ENCODE measurements at regions not wholly inside any gene's neighbourhood (a gene's known extent, or its start where the extent isn't known, plus 50 kb on each side); places are given as distances from the start of the nearest gene placed in this dataset.
"Not testable (repeated sequence)": the region's sequence is repeated elsewhere in the genome, so short reads cannot be mapped to it uniquely, and the experiment has no call there.

GRCh38 chr1:68739486-68739885 lies 242.6 kb upstream of the DEPDC1 start:
- TF ChIP-seq SP1, ELF4, FOXK2 (IDR thresholded peaks at IDR 0.05): not testable (repeated sequence)

All from HEK293T (cell line).